Muscle of back (tissue), 3 donors: ENCODE measurements at regions not wholly inside any gene's neighbourhood (a gene's known extent, or its start where the extent isn't known, plus 50 kb on each side); places are given as distances from the start of the nearest gene placed in this dataset.

ENCODE experiments used
- DNase-seq, 3 donors: peaks; one replicate each; pipeline versions ENCODE4 v3.0.0 to v3.0.0-alpha.2; 2013

- DNase-seq, result peak in 1 of 3 donors; percentile 5
These were observed 1371.2 kb downstream of the BRD1 start for GRCh38 chr22:48456449-48456848.

- DNase-seq, result no peak
These were observed 1373.8 kb downstream of the BRD1 start for GRCh38 chr22:48453751-48454485.

GRCh38 chr22:48453171-48453570 is 1374.5 kb downstream of the BRD1 start:
- no peak for DNase-seq

GRCh38 chr22:48452766-48453165 is 1374.9 kb downstream of the BRD1 start:
- DNase-seq, result no peak

- DNase-seq, result no peak
These were observed 1375.8 kb downstream of the BRD1 start for GRCh38 chr22:48451891-48452290.

- no peak for DNase-seq
These were observed 1377.4 kb downstream of the BRD1 start for GRCh38 chr22:48450188-48450825.

GRCh38 chr22:48449466-48450187 is 1378.0 kb downstream of the BRD1 start:
- no peak for DNase-seq

GRCh38 chr22:48448821-48449220 is 1378.9 kb downstream of the BRD1 start:
- no peak for DNase-seq

- DNase-seq, result no peak
These were observed 1382.4 kb downstream of the BRD1 start for GRCh38 chr22:48445113-48445827.

GRCh38 chr22:48444320-48445112 is 1383.2 kb downstream of the BRD1 start:
- no peak for DNase-seq

- DNase-seq, result no peak
These were observed 1384.0 kb downstream of the BRD1 start for GRCh38 chr22:48443680-48444079.

- DNase-seq, result no peak
These were observed 1385.0 kb downstream of the BRD1 start for GRCh38 chr22:48442663-48443062.

- no peak for DNase-seq
These were observed 1386.2 kb downstream of the BRD1 start for GRCh38 chr22:48441553-48441850.

GRCh38 chr22:48440673-48441552 is 1386.8 kb downstream of the BRD1 start:
- DNase-seq, result no peak

GRCh38 chr22:48440176-48440575 is 1387.5 kb downstream of the BRD1 start:
- no peak for DNase-seq

GRCh38 chr22:48439560-48440135 is 1388.0 kb downstream of the BRD1 start:
- DNase-seq, result no peak

GRCh38 chr22:48438800-48439559 is 1388.7 kb downstream of the BRD1 start:
- no peak for DNase-seq

GRCh38 chr22:48438096-48438495 is 1389.6 kb downstream of the BRD1 start:
- no peak for DNase-seq

- DNase-seq, result no peak
These were observed 1391.3 kb downstream of the BRD1 start for GRCh38 chr22:48436201-48436931.
